ENCODE measurements at regions not wholly inside any gene's neighbourhood (a gene's known extent, or its start where the extent isn't known, plus 50 kb on each side); places are given as distances from the start of the nearest gene placed in this dataset.
"Not testable (repeated sequence)": the region's sequence is repeated elsewhere in the genome, so short reads cannot be mapped to it uniquely, and the experiment has no call there.

- H3K4me3 Mint-ChIP-seq, result no peak overlapping the region
- peaks cover 0 to 3% (median 0%) of the 10 kb centered on the region in 6 donors for H3K9me3 Mint-ChIP-seq
- peak; percentile 28 to 46 (median 41) for DNase-seq
Measured at GRCh38 chr4:56575820-56576429, 70.3 kb downstream of the ARL9 start.

GRCh38 chr4:56592417-56592816 lies 86.8 kb downstream of the ARL9 start:
- DNase-seq; H3K4me1 Mint-ChIP-seq; H3K4me3 Mint-ChIP-seq; H3K27ac Mint-ChIP-seq; H3K27me3 Mint-ChIP-seq (ENCODE audit: low read depth in 3 of 3): not testable (repeated sequence)
- Mint-ChIP-seq H3K9me3 (peaks cover 0 to 10% (median 5%) of the 10 kb centered on the region in 6 donors), H3K36me3 (peaks cover 3 to 14% (median 9%) of the 10 kb centered on the region in 3 donors)

More at GRCh38 chr4:56575820-56576429, 70.3 kb downstream of the ARL9 start:
- Mint-ChIP-seq H3K27ac (no peak overlapping the region), H3K4me1 (peaks cover 4 to 8% of the 10 kb centered on the region in 2 donors), H3K36me3 (no peaks in the 10 kb centered on the region), H3K27me3 (ENCODE audit: low read depth in 3 of 3) (no peaks in the 10 kb centered on the region)

Data from immature natural killer cell (primary cell).